DMS114 treated with DMSO at 0.1 percent for 48 hours (cell line): ENCODE measurements at regions not wholly inside any gene's neighbourhood (a gene's known extent, or its start where the extent isn't known, plus 50 kb on each side); places are given as distances from the start of the nearest gene placed in this dataset.
A peak's percentile ranks its signal among the peaks of the same experiment; 100 is the strongest.

Experiments
- DNase-seq: peaks from one replicate; lab custom pipeline; 2025; ENCODE audit not compliant: unreplicated experiment; lab: John Stamatoyannopoulos, UW

GRCh38 chr6:71420693-71421328 is 132.2 kb downstream of the OGFRL1 start:
- DNase-seq, result peak; percentile 32

DNA sequence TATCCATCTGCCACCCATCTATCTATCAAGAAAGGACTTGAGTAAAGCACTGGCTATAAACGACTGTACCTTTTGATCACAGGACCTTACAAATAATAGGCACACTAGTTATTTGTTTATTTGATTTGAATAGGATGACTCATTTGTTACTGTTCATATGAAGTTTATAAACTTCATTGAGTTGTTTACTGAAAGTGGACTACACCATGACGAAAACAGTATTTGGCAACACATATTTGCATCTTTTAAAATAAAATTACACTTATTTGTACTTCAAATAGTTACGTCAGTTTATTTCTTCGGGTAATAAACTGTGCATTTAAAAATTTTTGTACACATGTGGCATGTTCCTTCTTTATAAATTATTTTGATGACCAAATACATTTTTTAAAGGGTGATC is 133.0 kb downstream of the OGFRL1 start:
- no peak for DNase-seq

- DNase-seq, result no peak
Measured at GRCh38 chr6:71430018-71430417, 141.4 kb downstream of the OGFRL1 start.

DNA sequence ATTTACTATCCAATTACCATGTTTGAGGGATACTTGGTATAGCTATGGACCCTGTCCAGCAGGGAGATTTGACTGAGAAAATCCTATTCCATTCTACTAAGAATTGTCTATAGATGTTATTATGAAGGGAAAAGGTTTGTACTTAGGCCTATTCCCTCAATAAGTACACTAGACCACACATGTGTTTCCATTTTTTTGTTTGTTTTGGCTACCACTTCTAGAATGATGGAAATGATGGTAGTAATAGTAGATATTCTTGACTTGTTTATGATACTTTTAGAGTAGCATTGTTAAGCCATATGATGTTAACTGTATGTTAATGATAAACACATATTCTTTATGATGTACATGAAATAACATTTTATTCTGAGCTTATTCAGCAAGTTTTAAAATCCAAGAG is 144.8 kb downstream of the OGFRL1 start:
- DNase-seq, result no peak

DNA sequence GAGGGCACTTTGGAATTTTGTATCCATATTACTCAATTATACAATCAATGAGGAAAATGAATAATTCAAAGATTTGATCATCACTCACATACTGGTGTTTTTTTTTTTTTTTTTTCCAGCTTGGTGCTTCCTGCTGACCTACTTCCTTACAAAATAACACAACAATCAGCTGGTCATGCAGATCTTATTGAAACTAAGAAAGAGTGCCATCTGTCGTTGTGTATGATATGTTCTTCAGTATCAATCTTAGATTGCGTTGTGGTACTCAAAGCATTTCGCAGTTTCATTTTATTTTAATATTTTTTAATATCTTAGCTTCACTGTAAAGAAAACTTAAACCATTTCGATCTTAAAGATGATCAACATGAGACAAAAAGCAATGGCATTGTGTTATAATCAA is 155.6 kb downstream of the OGFRL1 start:
- no peak for DNase-seq

DNA sequence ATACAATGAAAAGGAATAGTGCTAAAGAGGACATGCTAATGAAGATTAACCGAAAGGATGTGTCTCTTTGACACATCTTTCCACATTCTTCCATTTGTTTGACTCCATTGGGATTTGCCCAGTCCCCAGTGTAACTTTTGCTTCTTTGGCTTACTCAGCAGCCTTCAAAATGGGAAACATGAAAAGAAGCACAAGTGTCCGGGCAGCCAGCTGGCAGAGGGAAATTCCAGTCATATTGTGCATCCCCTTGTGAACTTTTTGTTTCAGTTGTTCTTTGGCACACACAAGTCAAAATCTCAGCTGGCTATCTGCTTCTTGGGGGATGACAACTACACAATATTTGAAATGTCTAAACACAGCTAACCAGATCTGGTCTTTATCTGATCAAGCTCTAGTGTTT is 157.4 kb downstream of the OGFRL1 start:
- DNase-seq, result no peak

DNA sequence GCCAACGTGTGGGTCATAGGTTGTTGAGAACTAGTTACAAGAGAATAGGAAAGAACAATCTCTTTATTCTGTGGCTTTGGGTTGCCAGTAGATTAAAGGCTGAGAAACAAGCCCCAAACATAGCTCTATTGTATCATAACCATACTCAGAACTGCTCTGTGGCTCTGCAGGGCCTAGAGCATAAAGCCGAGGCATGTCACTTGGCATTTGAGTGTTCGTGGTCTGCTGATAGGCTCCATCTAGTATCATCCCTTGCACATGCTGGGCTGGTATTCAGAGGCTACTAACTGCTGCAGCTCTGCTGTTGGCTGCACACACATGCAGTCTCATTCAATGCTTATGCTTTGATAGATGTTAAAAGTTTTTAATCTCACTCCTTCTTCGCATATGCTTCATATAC is 157.9 kb downstream of the OGFRL1 start:
- DNase-seq, result no peak

- DNase-seq, result no peak
Measured at GRCh38 chr6:71452697-71453370, 164.2 kb downstream of the OGFRL1 start.

GRCh38 chr6:71453371-71453706 is 164.7 kb downstream of the OGFRL1 start:
- no peak for DNase-seq

DNA sequence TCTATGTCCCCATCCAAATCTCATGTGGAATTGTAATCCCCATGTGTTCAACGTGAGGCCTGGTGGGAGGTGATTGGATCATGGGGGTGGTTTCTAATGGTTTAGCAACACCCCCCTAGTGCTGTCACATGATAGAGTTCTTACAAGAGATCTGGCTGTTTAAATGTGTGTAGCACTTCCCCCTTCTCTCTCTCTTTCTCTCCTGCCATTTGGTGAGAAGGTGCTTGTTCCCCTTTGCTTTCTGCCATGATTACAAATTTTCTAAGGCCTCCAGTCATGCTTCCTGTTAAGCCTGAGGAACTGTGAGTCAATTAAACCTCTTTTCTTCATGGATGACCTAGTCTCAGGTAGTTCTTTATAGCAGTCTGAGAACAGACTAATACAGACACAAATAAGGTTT is 165.4 kb downstream of the OGFRL1 start:
- DNase-seq, result no peak

- DNase-seq, result no peak
Measured at GRCh38 chr6:71457929-71458328, 169.3 kb downstream of the OGFRL1 start.

- DNase-seq, result no peak
Measured at GRCh38 chr6:71459162-71459561, 170.6 kb downstream of the OGFRL1 start.

DNA sequence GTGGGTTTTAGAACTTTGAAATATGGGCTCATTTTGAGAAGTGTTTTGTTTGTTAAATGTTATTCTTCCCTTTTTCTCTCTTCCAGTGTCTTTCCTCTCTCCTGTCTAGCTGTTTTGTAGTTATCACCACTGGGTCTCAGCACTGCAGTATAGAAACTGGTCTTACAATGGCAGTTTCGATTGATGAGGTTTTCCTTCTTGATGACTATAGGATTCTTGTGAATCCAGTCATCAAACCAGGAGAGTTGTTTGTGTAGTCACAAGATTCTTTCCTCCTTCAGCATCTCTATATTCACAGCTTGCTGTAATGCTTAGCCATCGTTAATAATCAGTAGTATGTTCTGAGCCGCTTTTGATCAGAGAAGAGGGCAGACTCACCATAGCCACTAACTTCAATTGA is 172.3 kb downstream of the OGFRL1 start:
- no peak for DNase-seq

- DNase-seq, result no peak
Measured at GRCh38 chr6:71463061-71463460, 174.4 kb downstream of the OGFRL1 start.

GRCh38 chr6:71465096-71465495 is 176.5 kb downstream of the OGFRL1 start:
- DNase-seq, result no peak

- no peak for DNase-seq
Measured at GRCh38 chr6:71466362-71466761, 177.8 kb downstream of the OGFRL1 start.

DNA sequence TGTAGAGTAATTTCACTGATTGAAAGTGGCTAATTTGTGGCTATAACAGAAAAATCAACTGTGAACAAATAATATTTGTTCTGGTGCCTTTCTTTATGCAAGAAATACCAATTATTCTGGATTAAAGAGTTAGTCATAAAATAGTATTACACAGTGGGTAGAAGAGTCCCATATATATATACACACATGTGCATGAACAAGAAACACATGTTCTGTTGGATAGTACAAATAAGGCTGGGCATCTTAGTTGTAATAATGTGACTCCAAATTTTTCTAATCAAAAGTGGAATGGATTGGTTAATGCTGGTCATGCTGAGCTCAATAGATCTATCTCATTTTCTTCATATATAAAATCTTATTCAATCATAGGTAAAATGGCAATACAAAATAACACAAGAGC is 179.4 kb downstream of the OGFRL1 start:
- DNase-seq, result no peak

GRCh38 chr6:71468841-71469700 is 180.5 kb downstream of the OGFRL1 start:
- no peak for DNase-seq

DNA sequence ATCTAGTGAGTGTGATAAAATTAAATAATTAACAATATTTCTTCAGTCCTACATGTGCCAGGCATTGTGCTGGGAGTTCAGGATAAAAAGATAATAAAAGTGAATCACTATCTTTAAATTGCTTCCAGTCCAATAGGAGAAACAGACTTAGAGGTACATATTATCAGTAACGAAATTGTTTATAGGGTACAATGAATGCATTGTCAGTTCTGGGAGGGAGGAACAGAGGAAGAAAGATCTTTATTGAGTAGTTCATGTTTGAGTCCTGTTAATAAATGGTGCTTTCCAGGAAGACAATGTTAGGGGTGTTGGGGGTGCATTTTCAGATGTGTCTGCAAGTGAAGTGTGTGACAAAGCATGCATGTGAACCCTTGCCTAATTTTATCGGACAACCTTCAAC is 183.1 kb downstream of the OGFRL1 start:
- DNase-seq, result no peak

GRCh38 chr6:71473926-71474325 is 185.3 kb downstream of the OGFRL1 start:
- no peak for DNase-seq

DNA sequence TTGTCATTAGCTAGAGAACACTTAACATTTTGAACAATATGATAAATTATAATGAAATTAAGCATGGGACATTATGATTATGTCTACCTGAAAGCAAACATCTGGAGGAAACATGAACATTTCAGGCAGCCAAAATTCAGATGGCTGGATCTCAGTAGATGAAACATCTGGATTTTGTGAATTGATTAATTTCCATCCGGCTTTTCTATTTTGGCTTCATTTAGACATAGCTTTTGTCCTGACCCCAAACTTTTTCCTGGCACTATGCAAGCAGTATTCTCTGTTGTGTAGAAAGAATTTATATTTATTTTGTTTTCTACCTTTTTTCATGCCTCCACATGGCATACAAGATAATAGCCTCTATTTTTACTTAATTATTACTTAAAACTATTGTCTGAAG is 186.3 kb downstream of the OGFRL1 start:
- DNase-seq, result no peak

- DNase-seq, result no peak
Measured at GRCh38 chr6:71476371-71476770, 187.8 kb downstream of the OGFRL1 start.
